HL-60 (cell line): ENCODE measurements at regions not wholly inside any gene's neighbourhood (a gene's known extent, or its start where the extent isn't known, plus 50 kb on each side); places are given as distances from the start of the nearest gene placed in this dataset.

Experiments
- POLR2AphosphoS5 ChIP-seq: IDR thresholded peaks from 2 replicates; pipeline ENCODE4 v1.6.1; 2012; ENCODE audit warnings: low read depth
- TF ChIP-seq, protein P1 (sequence below): IDR thresholded peaks from one replicate; pipeline ENCODE4 v1.5.1; 2011; ENCODE audit warnings: low read length, control low read depth, inconsistent platforms; ENCODE audit not compliant: insufficient read depth
- TF ChIP-seq, protein P2 (sequence below): IDR thresholded peaks from 2 replicates; pipeline ENCODE4 v1.6.1; 2012; ENCODE audit warnings: low read depth; ENCODE audit not compliant: insufficient replicate concordance

DNA sequence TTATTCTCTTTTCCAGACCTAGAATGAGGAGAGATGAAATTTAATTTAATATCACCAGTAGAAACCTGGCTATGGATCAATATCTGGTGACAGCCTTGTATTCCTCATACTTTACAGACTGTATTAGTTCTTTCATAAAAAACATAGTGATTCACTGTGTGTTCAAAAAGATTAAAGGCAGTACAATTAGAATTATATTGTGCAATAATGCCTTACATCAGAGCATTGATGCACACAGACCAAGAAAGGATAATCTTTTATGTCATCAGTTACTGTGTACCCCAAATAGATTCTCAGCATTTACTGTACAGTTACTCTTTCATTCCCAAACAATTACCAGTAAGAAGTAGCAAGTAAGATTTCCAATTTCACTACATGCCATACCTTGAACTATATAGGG, 260.5 kb upstream of the ANXA10 start:
- TF ChIP-seq, protein P1, sequence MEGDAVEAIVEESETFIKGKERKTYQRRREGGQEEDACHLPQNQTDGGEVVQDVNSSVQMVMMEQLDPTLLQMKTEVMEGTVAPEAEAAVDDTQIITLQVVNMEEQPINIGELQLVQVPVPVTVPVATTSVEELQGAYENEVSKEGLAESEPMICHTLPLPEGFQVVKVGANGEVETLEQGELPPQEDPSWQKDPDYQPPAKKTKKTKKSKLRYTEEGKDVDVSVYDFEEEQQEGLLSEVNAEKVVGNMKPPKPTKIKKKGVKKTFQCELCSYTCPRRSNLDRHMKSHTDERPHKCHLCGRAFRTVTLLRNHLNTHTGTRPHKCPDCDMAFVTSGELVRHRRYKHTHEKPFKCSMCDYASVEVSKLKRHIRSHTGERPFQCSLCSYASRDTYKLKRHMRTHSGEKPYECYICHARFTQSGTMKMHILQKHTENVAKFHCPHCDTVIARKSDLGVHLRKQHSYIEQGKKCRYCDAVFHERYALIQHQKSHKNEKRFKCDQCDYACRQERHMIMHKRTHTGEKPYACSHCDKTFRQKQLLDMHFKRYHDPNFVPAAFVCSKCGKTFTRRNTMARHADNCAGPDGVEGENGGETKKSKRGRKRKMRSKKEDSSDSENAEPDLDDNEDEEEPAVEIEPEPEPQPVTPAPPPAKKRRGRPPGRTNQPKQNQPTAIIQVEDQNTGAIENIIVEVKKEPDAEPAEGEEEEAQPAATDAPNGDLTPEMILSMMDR, result no peak
- TF ChIP-seq, protein P2, sequence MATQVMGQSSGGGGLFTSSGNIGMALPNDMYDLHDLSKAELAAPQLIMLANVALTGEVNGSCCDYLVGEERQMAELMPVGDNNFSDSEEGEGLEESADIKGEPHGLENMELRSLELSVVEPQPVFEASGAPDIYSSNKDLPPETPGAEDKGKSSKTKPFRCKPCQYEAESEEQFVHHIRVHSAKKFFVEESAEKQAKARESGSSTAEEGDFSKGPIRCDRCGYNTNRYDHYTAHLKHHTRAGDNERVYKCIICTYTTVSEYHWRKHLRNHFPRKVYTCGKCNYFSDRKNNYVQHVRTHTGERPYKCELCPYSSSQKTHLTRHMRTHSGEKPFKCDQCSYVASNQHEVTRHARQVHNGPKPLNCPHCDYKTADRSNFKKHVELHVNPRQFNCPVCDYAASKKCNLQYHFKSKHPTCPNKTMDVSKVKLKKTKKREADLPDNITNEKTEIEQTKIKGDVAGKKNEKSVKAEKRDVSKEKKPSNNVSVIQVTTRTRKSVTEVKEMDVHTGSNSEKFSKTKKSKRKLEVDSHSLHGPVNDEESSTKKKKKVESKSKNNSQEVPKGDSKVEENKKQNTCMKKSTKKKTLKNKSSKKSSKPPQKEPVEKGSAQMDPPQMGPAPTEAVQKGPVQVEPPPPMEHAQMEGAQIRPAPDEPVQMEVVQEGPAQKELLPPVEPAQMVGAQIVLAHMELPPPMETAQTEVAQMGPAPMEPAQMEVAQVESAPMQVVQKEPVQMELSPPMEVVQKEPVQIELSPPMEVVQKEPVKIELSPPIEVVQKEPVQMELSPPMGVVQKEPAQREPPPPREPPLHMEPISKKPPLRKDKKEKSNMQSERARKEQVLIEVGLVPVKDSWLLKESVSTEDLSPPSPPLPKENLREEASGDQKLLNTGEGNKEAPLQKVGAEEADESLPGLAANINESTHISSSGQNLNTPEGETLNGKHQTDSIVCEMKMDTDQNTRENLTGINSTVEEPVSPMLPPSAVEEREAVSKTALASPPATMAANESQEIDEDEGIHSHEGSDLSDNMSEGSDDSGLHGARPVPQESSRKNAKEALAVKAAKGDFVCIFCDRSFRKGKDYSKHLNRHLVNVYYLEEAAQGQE, result no peak
- TF ChIP-seq POLR2AphosphoS5, result no peak
